HEK293 (cell line): ENCODE measurements at regions not wholly inside any gene's neighbourhood (a gene's known extent, or its start where the extent isn't known, plus 50 kb on each side); places are given as distances from the start of the nearest gene placed in this dataset.

Source experiments
- CTCF ChIA-PET: fragments of 350-600 bp; formaldehyde crosslinking; extraction: SDS; loops from one replicate; lab custom pipeline; 2021; ENCODE audit warnings: antibody characterized with exemption; lab: Yijun Ruan, JAX
- POLR2A ChIA-PET: fragments of 300-600 bp; formaldehyde crosslinking; extraction: SDS; loops from one replicate; lab custom pipeline; 2020; ENCODE audit warnings: antibody characterized with exemption, inconsistent platforms; lab: Yijun Ruan, JAX
- H3K27ac ChIP-seq: fragments of 200-500 bp; sonication (Bioruptor generic); 2 replicates; pipeline ENCODE4 v1.5.1; 2014; ENCODE audit warnings: low read depth, low read length, control low read depth, inconsistent platforms; ENCODE audit errors: extremely low read depth
- H3K36me3 ChIP-seq, 2 experiments: fragments of 200-500 bp in 1 of 2; sonication (Bioruptor generic) in 1 of 2; 1 replicate in 1 of 2; 2 replicates in 1 of 2; pipeline ENCODE4 v1.5.1; 2014 to 2017; ENCODE audit warnings: inconsistent platforms in 2 of 2, low read length in 2 of 2; ENCODE audit not compliant: control insufficient read depth in 2 of 2, insufficient read depth in 1 of 2
- H3K4me1 ChIP-seq: fragments of 200-500 bp; sonication (Bioruptor generic); 2 replicates; pipeline ENCODE4 v1.5.1; 2014; ENCODE audit warnings: mild to moderate bottlenecking, low read length, inconsistent platforms; ENCODE audit not compliant: control insufficient read depth, insufficient read depth
- H3K4me3 ChIP-seq: 2 replicates; pipeline ENCODE4 v1.5.1; 2011; ENCODE audit warnings: low read depth, mild to moderate bottlenecking, control low read depth, low read length, moderate library complexity
- H3K9me3 ChIP-seq: fragments of 200-500 bp; sonication (Bioruptor generic); 2 replicates; pipeline ENCODE4 v1.5.1; 2014; ENCODE audit warnings: low read depth, low read length, inconsistent platforms; ENCODE audit not compliant: control insufficient read depth, insufficient read depth
- AEBP2 ChIP-seq: fragments of 450-650 bp; formaldehyde crosslinking; IDR thresholded peaks from 2 replicates; pipeline ENCODE4 v1.5.1; 2016; ENCODE audit warnings: missing biosample characterization, missing genetic modification characterization, borderline replicate concordance
- REST ChIP-seq: fragments of 450-650 bp; formaldehyde crosslinking; IDR thresholded peaks from 2 replicates; pipeline ENCODE4 v1.5.1; 2016; ENCODE audit warnings: missing biosample characterization, missing genetic modification characterization
- TSHZ1 ChIP-seq: fragments of 450-650 bp; formaldehyde crosslinking; IDR thresholded peaks from 2 replicates; pipeline ENCODE4 v1.5.1; 2016; ENCODE audit warnings: missing biosample characterization, missing genetic modification characterization, borderline replicate concordance
- YY2 ChIP-seq: fragments of 450-650 bp; formaldehyde crosslinking; IDR thresholded peaks from 2 replicates; pipeline ENCODE4 v1.5.1; 2016; ENCODE audit warnings: missing biosample characterization, missing genetic modification characterization
- ZFP69B ChIP-seq: fragments of 450-650 bp; formaldehyde crosslinking; IDR thresholded peaks from 2 replicates; pipeline ENCODE4 v1.5.1; 2016; ENCODE audit warnings: missing biosample characterization, missing genetic modification characterization
- ZNF114 ChIP-seq: fragments of 450-650 bp; formaldehyde crosslinking; IDR thresholded peaks from 2 replicates; pipeline ENCODE4 v1.5.0; 2017; ENCODE audit warnings: missing biosample characterization, missing genetic modification characterization
- ZNF223 ChIP-seq: fragments of 450-650 bp; formaldehyde crosslinking; IDR thresholded peaks from 2 replicates; pipeline ENCODE4 v1.5.1; 2016; ENCODE audit warnings: missing biosample characterization, missing genetic modification characterization
- ZNF707 ChIP-seq: fragments of 450-650 bp; formaldehyde crosslinking; IDR thresholded peaks from 2 replicates; pipeline ENCODE4 v1.5.1; 2016; ENCODE audit warnings: missing biosample characterization, missing genetic modification characterization
- TF ChIP-seq, protein P1 (sequence below): fragments of 450-650 bp; formaldehyde crosslinking; IDR thresholded peaks from 2 replicates; pipeline ENCODE4 v1.5.1; 2016; ENCODE audit warnings: missing biosample characterization, missing genetic modification characterization
- TF ChIP-seq, protein P2 (sequence below): fragments of 450-650 bp; formaldehyde crosslinking; IDR thresholded peaks from 2 replicates; pipeline ENCODE4 v1.5.1; 2016; ENCODE audit warnings: missing biosample characterization, missing genetic modification characterization, borderline replicate concordance

DNA sequence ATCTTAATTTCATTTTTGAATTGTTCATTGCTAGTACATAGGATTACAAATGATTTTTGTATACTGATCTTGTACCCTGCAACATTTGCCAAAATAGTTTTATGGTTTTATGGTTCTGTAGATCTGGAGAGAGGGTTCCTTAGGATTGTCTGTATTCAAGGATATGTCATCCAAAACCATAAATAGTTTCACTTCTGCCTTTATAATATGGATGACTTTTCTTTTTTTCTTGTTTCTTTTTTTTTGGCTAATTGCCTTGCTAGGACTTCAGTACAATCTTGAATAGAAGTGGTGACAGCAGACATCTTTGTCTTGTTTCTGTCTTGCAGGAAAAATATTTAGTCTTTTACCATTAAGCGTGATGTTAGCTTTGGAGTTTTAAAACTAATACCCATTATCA is 383.9 kb upstream of the HS6ST1 start (continued):
- TF ChIP-seq, protein P1, sequence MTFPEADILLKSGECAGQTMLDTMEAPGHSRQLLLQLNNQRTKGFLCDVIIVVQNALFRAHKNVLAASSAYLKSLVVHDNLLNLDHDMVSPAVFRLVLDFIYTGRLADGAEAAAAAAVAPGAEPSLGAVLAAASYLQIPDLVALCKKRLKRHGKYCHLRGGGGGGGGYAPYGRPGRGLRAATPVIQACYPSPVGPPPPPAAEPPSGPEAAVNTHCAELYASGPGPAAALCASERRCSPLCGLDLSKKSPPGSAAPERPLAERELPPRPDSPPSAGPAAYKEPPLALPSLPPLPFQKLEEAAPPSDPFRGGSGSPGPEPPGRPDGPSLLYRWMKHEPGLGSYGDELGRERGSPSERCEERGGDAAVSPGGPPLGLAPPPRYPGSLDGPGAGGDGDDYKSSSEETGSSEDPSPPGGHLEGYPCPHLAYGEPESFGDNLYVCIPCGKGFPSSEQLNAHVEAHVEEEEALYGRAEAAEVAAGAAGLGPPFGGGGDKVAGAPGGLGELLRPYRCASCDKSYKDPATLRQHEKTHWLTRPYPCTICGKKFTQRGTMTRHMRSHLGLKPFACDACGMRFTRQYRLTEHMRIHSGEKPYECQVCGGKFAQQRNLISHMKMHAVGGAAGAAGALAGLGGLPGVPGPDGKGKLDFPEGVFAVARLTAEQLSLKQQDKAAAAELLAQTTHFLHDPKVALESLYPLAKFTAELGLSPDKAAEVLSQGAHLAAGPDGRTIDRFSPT (tag by site-specific recombination): no peak
- TF ChIP-seq TSHZ1 (tag by site-specific recombination) (no peak), ZFP69B (no peak), REST (no peak), AEBP2 (no peak), ZNF223 (tag by site-specific recombination) (no peak), YY2 (no peak)
- TF ChIP-seq, all 188 proteins: peak for 0

GRCh38 chr2:128708106-128708816 is 389.6 kb upstream of the HS6ST1 start:
- Histone ChIP-seq H3K9me3 (no peaks in the 10 kb centered on the region; the same call in 1 of the 2 replicates), H3K4me3 (no peak overlapping the region)
- CTCF ChIA-PET: interaction anchor here (0.6 to 1.8 kb wide), 2 partner anchors 8 to 577 kb away, joined by 3 to 5 read pairs; no protein-coding TSS in a partner anchor
- TF ChIP-seq ZNF707 (tag by site-specific recombination) (peak; percentile 82), ZNF114 (no peak)
- TF ChIP-seq, all 188 proteins: peak for 1
- Histone ChIP-seq H3K36me3 (no peaks in the 10 kb centered on the region), H3K4me1 (no peaks in the 10 kb centered on the region), H3K27ac (no peak overlapping the region)
- POLR2A ChIA-PET: no interaction called here

- POLR2A ChIA-PET: no interaction called here
- Histone ChIP-seq H3K4me1 (no peaks in the 10 kb centered on the region), H3K9me3 (no peaks in the 10 kb centered on the region), H3K4me3 (no peak overlapping the region), H3K36me3 (no peaks in the 10 kb centered on the region), H3K27ac (no peak overlapping the region)
- CTCF ChIA-PET: no interaction called here
- TF ChIP-seq ZFP69B: no peak
- TF ChIP-seq, protein P2, sequence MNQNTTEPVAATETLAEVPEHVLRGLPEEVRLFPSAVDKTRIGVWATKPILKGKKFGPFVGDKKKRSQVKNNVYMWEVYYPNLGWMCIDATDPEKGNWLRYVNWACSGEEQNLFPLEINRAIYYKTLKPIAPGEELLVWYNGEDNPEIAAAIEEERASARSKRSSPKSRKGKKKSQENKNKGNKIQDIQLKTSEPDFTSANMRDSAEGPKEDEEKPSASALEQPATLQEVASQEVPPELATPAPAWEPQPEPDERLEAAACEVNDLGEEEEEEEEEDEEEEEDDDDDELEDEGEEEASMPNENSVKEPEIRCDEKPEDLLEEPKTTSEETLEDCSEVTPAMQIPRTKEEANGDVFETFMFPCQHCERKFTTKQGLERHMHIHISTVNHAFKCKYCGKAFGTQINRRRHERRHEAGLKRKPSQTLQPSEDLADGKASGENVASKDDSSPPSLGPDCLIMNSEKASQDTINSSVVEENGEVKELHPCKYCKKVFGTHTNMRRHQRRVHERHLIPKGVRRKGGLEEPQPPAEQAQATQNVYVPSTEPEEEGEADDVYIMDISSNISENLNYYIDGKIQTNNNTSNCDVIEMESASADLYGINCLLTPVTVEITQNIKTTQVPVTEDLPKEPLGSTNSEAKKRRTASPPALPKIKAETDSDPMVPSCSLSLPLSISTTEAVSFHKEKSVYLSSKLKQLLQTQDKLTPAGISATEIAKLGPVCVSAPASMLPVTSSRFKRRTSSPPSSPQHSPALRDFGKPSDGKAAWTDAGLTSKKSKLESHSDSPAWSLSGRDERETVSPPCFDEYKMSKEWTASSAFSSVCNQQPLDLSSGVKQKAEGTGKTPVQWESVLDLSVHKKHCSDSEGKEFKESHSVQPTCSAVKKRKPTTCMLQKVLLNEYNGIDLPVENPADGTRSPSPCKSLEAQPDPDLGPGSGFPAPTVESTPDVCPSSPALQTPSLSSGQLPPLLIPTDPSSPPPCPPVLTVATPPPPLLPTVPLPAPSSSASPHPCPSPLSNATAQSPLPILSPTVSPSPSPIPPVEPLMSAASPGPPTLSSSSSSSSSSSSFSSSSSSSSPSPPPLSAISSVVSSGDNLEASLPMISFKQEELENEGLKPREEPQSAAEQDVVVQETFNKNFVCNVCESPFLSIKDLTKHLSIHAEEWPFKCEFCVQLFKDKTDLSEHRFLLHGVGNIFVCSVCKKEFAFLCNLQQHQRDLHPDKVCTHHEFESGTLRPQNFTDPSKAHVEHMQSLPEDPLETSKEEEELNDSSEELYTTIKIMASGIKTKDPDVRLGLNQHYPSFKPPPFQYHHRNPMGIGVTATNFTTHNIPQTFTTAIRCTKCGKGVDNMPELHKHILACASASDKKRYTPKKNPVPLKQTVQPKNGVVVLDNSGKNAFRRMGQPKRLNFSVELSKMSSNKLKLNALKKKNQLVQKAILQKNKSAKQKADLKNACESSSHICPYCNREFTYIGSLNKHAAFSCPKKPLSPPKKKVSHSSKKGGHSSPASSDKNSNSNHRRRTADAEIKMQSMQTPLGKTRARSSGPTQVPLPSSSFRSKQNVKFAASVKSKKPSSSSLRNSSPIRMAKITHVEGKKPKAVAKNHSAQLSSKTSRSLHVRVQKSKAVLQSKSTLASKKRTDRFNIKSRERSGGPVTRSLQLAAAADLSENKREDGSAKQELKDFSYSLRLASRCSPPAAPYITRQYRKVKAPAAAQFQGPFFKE (tag by site-specific recombination): no peak
These were observed 391.6 kb upstream of the HS6ST1 start for GRCh38 chr2:128710242-128710641.
